ENCODE measurements at regions not wholly inside any gene's neighbourhood (a gene's known extent, or its start where the extent isn't known, plus 50 kb on each side); places are given as distances from the start of the nearest gene placed in this dataset.

DNA sequence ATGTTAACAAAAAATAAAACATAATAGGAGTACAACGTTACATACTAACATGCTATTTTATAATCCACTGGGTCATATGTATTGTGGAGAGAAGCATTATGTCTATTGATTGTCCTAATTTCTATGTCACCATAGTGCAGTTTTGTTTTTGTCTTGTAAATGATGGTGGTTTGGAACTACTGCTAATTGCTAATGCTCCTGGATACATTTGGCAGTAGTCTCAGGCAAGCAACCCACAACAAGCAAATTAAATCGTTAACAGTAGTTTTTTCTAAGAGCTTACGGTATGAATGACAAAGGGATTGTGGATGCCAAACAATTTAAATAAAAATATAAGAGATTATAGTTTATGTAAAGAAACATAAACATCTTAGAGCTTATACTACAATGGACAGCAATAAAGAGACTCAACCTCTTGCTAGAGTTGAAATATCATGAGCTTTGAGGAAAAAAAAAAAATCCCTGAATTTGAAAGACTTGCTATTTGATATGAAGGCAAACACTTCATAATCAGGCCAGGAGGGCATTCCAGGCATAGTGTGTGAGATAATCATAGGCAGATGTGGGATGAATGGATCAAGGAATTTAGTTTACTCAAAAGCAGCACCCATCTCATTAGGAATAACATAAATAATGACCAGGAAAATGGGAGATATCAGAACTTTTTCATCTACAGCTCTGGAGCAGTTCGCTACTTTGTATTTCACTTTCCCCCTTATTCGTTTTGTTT is 181.3 kb downstream of the CCDC59 start:
- in situ Hi-C loops (cut with HindIII; ENCODE audit: low pct_ligation_motif_present, low pct_unique_long_range_greater_than_20kb, low sequenced_read_pairs): no loop called here
- no peak for DNase-seq

GRCh38 chr12:82176026-82176425 is 182.2 kb downstream of the CCDC59 start:
- in situ Hi-C loops (cut with HindIII; ENCODE audit: low pct_ligation_motif_present, low pct_unique_long_range_greater_than_20kb, low sequenced_read_pairs): no loop called here
- no peak for DNase-seq

GRCh38 chr12:82174936-82175335 is 183.3 kb downstream of the CCDC59 start:
- DNase-seq: no peak
- in situ Hi-C loops (cut with HindIII; ENCODE audit: low pct_ligation_motif_present, low pct_unique_long_range_greater_than_20kb, low sequenced_read_pairs): no loop called here

DNA sequence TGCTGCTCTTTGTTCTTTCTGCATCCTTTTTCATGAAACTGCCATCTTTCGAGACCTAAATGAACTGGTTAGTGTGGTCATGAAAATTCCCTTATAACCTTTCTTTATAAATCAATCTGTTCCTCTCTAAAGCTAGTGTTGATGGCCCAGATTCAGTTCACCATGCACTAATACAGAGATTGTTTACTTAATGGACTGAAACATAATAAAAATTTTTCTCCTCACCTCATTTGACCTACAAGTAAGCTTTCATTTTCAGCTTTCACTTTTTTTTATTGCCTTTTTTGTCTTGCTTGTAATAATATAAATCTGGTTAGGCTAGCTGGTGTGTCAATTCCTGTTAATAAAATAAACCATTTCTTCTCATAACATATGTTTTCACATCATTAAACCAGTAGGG is 183.8 kb downstream of the CCDC59 start:
- no peak for DNase-seq
- in situ Hi-C loops (cut with HindIII; ENCODE audit: low pct_ligation_motif_present, low pct_unique_long_range_greater_than_20kb, low sequenced_read_pairs): no loop called here

DNA sequence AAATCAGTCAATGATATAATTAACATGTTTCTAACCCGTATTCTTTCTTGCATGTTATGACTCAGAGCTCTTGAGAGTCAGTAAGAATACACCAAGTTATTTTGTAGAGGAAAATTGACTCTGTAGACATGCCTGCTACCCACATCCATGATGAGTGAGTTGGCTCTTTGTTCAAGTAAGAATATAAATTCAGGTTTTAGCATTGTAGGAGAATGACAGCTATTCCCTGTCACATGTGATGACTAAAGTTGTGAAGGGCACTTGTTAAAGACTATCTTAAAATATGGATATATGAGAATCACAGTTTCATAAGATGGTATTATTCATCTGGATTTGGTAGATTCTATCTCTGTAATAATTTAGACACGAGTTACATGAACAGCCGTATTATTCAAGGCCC is 209.1 kb downstream of the CCDC59 start:
- in situ Hi-C loops (cut with HindIII; ENCODE audit: low pct_ligation_motif_present, low pct_unique_long_range_greater_than_20kb, low sequenced_read_pairs): no loop called here
- no peak for DNase-seq

GRCh38 chr12:82146740-82147139 is 211.4 kb downstream of the CCDC59 start:
- in situ Hi-C loops (cut with HindIII; ENCODE audit: low pct_ligation_motif_present, low pct_unique_long_range_greater_than_20kb, low sequenced_read_pairs): no loop called here
- DNase-seq: no peak

DNA sequence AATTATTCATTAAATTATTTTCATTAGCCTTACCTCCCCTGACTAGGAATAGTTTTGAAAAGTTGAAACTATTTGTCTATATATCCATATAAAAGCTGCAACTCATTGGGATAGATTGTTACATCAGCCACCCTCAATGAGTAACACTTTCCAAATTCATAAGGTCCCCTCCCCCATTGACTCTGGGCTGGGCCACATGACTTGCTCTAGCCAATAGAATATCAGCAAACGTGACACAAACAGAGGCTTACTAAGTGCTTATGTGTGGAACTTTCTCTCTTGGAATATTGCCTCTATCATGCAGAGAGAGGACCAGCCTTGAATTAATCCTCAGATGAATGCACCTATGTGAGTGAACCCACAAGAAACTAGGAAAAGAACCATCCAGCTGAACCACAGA is 213.7 kb downstream of the CCDC59 start:
- no peak for DNase-seq
- in situ Hi-C loops (cut with HindIII; ENCODE audit: low pct_ligation_motif_present, low pct_unique_long_range_greater_than_20kb, low sequenced_read_pairs): no loop called here

GRCh38 chr12:82132390-82132789 is 225.8 kb downstream of the CCDC59 start:
- DNase-seq: no peak
- in situ Hi-C loops (cut with HindIII; ENCODE audit: low pct_ligation_motif_present, low pct_unique_long_range_greater_than_20kb, low sequenced_read_pairs): no loop called here

- DNase-seq: no peak
- in situ Hi-C loops (cut with HindIII; ENCODE audit: low pct_ligation_motif_present, low pct_unique_long_range_greater_than_20kb, low sequenced_read_pairs): no loop called here
These were observed 227.4 kb downstream of the CCDC59 start for GRCh38 chr12:82130762-82131161.

- no peak for DNase-seq
- in situ Hi-C loops (cut with HindIII; ENCODE audit: low pct_ligation_motif_present, low pct_unique_long_range_greater_than_20kb, low sequenced_read_pairs): no loop called here
These were observed 233.3 kb downstream of the CCDC59 start for GRCh38 chr12:82124711-82125380.

DNA sequence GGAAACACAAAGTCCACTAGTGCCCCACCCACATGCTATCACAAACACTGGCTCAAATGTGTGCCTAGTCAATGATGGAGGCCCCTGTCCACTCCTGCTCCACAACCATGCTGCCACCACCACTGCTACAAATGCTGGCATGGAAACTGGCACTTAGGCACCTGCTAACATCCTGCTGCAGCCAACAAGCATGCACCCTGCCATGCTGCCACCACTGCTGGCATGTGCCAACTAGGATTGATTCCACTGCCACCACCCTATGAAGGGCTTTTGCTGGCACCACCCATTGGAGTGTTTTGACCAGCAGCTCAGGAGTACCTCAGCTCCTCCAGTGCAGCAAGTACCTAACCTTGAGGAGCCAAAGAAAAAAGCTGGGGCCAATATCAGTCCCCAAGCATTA is 236.6 kb downstream of the CCDC59 start:
- in situ Hi-C loops (cut with HindIII; ENCODE audit: low pct_ligation_motif_present, low pct_unique_long_range_greater_than_20kb, low sequenced_read_pairs): no loop called here
- DNase-seq: no peak

DNA sequence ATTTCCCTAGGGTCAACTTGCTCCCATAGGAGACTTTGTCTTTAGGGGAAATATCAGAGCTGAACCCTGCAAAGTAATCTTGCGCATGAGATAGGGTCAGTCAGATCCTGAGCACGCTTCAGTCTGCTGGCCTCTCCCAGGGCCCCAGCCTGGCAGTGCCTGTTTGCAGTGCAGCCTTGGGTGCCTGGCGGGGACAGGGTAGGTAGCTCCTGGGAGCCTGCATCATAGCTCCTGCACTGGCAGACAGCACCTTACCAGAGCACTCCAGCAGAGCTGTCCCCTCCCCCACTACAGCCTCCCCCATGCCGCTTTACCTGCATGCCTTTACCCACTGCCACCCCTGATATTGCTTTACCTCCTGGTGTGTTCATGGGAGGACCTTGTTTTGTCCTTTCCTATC is 237.3 kb downstream of the CCDC59 start:
- no peak for DNase-seq
- in situ Hi-C loops (cut with HindIII; ENCODE audit: low pct_ligation_motif_present, low pct_unique_long_range_greater_than_20kb, low sequenced_read_pairs): no loop called here

GRCh38 chr12:82109243-82109642 is 248.9 kb downstream of the CCDC59 start:
- in situ Hi-C loops (cut with HindIII; ENCODE audit: low pct_ligation_motif_present, low pct_unique_long_range_greater_than_20kb, low sequenced_read_pairs): no loop called here
- DNase-seq: no peak

- in situ Hi-C loops (cut with HindIII; ENCODE audit: low pct_ligation_motif_present, low pct_unique_long_range_greater_than_20kb, low sequenced_read_pairs): no loop called here
- no peak for DNase-seq
These were observed 249.6 kb downstream of the CCDC59 start for GRCh38 chr12:82108615-82109014.

GRCh38 chr12:82099216-82099615 is 259.0 kb downstream of the CCDC59 start:
- in situ Hi-C loops (cut with HindIII; ENCODE audit: low pct_ligation_motif_present, low pct_unique_long_range_greater_than_20kb, low sequenced_read_pairs): no loop called here
- DNase-seq: no peak

DNA sequence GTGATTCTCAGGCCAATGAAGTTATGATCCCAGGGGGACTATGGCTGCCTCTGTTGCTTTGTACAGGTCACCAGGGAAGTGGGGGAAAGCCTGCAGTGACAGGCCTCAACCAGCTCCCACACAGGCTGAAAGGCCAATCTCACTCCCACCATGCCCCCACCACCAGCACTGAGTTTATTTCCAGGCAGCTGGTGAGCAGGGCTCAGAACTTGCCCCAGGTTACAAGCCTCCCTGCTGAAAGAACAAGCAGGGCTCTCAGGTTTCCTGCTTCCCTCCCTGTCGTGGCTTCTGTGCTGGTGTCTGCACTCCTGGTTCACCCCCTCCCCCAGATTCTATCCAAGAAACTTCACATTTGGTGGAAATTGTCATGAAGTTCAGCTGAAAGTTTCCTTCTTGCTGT is 260.3 kb downstream of the CCDC59 start:
- in situ Hi-C loops (cut with HindIII; ENCODE audit: low pct_ligation_motif_present, low pct_unique_long_range_greater_than_20kb, low sequenced_read_pairs): no loop called here
- DNase-seq: no peak

- in situ Hi-C loops (cut with HindIII; ENCODE audit: low pct_ligation_motif_present, low pct_unique_long_range_greater_than_20kb, low sequenced_read_pairs): no loop called here
These were observed 260.7 kb downstream of the CCDC59 start for GRCh38 chr12:82097438-82097837.

DNA sequence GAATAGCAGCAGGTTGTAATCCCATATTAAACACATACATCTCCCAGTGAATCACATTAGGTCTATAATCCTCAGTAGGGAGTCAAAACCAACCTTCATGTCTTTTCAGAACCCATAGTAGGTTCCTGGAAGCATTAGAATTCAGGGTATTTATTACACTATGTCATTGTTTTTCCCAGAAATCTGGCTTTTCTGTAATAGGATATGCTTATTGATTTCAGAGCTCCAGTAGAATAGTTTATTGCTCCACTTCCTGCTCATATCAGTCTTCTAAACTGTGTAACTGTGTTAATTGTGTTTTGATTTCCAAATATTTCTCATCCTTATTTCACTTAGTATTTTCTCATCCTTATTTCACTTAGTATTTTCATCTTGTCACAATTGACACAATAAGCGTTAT is 268.0 kb downstream of the CCDC59 start:
- no peak for DNase-seq
- in situ Hi-C loops (cut with HindIII; ENCODE audit: low pct_ligation_motif_present, low pct_unique_long_range_greater_than_20kb, low sequenced_read_pairs): no loop called here

More at GRCh38 chr12:82097438-82097837, 260.7 kb downstream of the CCDC59 start:
- no peak for DNase-seq

DNA sequence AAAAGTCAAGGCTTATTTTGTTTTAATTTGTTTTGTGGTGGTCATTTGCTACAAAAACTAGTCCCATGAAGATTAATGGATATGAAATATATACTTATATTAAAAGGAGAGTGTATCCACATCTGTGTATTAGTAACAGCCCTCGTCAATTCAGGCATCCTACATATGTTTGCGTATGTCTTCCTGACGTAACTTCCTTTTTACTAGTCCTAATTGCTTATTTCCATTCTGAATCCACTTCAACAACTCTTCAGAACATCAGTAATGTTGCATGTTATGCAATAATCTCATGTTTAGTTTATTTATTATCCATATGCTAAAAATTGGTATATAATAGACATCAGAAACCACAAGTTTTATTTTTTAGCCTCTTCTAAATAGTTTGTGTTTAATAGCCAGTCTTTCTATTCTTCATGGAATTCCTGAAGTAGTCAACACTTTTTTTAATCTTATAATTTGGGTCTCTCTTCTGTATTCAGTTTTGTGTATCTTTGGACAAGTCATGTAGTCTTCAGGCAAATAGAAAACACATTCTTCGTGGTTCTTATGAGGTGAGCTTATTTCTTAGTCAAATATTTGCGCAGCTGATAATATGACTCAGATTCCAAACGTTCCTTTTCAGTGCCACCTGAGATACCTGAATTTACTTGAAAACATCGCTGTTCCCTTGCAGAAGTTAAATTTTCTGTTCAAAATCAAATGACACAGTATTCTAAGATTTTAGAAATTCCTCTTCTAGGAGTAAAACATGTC is 268.6 kb downstream of the CCDC59 start:
- in situ Hi-C loops (cut with HindIII; ENCODE audit: low pct_ligation_motif_present, low pct_unique_long_range_greater_than_20kb, low sequenced_read_pairs): no loop called here
- no peak for DNase-seq

DNA sequence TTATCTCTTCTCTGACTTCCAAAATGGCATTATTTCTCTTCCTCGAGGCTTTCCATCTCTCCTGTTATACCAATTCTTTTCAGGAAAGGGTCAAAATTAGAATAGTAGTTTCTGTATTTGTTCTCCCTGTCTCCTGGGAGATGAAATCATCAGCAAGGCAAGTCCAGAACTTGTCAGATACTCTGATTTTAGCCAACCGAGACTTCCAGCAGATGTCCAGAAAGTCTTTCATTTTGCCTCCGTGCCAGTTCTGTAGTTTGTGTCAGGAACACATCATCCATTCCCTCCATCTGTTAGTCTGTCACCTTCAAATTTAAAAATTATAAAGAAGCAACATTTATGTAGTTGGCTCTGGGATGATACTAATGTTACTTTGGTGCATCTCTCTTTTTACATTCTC is 275.7 kb downstream of the CCDC59 start:
- no peak for DNase-seq
- in situ Hi-C loops (cut with HindIII; ENCODE audit: low pct_ligation_motif_present, low pct_unique_long_range_greater_than_20kb, low sequenced_read_pairs): no loop called here

Data from ACHN (cell line).